Frontal cortex (tissue), 3 donors: ENCODE measurements at regions not wholly inside any gene's neighbourhood (a gene's known extent, or its start where the extent isn't known, plus 50 kb on each side); places are given as distances from the start of the nearest gene placed in this dataset.
"Not testable (repeated sequence)": the region's sequence is repeated elsewhere in the genome, so short reads cannot be mapped to it uniquely, and the experiment has no call there.

Experiments
- DNase-seq, 2 donors: peaks; one replicate each; pipeline ENCODE4 v3.0.0; 2012; ENCODE audit warnings: low spot score in 2 of 2
- FAIRE-seq: peaks from 2 replicates; lab custom pipeline; 2012; peaks lifted over from hg19 to GRCh38; lab: Jason Lieb, UNC
- donor health status: control.
- donor health status: control.
- donor health status: control.

DNA sequence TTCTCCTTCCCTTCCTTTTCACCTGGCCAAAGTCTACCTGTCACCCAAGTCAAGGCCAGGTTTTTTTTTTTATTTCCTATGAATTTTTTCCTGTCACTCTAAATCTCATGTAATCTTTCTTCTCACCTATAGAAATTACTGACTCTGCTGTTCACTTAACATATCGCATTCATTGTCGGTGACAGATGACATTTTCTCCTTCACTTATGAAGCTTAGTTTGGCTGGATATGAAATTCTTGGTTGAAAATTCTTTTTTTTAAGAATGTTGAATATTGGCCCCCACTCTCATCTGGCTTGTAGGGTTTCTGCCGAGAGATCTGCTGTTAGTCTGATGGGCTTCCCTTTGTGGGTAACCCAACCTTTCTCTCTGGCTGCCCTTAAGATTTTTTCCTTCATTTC lies 142.8 kb downstream of the DYRK2 start:
- DNase-seq, FAIRE-seq: not testable (repeated sequence)

DNA sequence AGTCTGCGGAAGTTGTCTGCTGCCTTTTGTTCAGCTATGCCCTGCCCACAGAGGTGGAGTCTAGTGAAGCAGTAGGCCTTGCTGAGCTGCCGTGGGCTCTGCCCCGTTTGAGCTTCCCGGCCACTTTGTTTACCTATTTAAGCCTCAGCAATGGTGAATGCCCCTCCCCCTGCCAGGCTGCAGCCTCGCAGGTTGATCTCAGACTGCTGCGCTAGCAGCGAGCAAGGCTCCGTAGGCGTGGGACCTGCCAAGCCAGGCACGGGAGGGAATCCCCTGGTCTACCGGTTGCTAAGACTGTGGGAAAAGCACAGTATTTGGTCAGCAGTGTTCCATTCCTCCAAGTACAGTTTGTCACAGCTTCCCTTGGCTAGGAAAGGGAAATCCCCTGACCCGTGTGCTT lies 143.6 kb downstream of the DYRK2 start:
- no peak for DNase-seq
- FAIRE-seq = no peak

DNA sequence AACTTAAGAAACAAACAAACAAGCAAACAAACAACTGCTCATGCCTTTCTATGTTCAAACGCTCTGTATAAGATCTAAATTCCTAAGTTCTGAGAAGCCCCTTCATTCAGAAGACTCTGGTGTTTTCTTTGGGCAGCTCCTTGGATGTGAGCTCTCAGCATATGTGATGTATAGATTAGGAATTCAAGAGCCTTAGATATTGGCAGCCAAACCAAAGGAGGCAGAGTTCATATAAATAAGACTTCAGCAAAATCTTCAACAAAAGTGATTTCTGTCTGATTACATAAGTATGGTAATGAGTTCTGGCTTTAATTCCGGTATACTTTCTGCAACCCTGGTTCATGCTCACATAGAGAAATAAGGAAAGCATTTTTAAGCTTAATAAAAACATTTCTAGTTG lies 145.6 kb downstream of the DYRK2 start:
- no peak for DNase-seq
- FAIRE-seq = no peak

DNA sequence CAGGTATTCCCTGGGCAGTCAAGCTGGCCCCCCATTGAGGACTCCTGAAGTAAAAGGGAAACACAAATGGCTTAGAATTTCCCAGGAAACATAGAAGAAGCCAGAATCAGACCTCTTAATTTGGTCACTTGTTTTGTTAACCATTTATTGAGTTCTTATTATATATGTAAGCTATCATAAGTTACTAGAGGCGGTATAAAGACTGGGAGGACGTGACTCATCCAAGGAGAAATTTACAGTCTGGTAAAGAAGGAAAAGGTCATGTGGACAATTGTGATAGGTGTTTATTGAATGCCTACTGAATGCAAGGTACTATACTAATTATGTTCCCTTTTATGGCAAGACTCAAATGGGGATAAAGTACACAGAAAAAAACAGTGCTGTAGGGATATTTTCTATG lies 146.7 kb downstream of the DYRK2 start:
- DNase-seq (no peak), FAIRE-seq (no peak)

DNA sequence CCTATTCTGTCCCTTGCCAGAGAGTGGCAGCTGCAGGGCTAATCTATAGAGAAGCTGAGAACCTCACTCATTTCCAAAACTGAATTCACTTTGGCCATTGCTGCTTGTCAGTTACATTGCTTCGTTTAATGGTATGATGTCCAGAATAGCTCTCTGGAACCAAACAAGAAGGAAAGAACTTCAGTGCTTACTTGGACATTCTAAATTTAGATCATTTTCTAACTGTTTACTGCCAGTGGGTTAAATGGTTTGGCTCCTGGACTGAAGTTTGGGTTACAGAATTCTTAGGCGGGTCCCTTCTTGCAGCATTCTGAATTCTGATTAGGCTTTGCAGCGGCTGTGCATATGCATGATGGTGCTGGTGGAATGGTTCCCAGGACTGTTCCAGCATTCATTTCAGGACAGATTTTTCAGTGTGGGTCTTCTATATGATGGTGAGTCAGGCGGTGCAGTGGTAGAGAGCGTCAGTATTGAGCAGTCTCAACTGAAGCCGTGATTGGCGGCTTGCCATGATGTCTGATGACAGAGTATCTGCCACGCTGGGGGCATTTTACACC lies 148.7 kb downstream of the DYRK2 start:
- FAIRE-seq = no peak
- DNase-seq = no peak

DNA sequence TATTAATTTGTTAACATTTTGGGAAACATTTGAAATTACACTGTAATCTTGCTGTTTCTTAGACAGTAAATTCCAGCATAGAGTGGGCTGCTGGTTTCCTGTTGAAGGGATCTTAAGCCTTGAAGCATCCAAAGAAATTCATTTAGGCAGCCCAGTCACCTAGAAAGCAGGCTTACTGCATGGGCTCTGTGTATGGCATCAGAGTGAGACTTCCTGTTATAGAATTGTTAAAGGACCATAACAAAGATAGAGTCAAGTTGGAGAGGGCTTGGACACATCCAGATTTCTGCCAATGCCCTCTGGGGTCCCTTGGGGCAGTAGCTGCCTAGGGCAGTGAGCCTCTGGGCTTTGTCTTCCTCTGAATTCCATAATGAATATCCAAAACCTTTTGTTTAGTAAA lies 149.2 kb downstream of the DYRK2 start:
- FAIRE-seq (no peak), DNase-seq (no peak)

DNA sequence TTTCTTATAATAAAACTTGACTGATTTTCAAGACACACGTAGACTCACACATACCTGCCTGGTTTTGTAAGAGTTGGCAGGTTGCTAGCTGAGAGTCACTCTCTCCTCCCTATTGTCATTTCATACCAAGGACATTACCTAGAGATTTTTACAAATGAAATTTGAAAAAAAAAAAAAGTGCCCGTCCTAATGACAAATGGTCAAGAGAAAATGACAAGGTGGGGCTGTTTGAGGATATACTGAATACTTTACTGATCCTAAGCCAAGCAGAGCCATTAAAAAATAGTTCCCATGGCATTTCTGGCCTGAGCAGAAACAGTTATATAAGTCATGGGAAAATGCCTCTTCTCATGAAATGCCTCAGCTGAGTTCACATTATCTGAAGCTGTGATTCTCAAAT lies 150.2 kb downstream of the DYRK2 start:
- DNase-seq (no peak), FAIRE-seq (no peak)

DNA sequence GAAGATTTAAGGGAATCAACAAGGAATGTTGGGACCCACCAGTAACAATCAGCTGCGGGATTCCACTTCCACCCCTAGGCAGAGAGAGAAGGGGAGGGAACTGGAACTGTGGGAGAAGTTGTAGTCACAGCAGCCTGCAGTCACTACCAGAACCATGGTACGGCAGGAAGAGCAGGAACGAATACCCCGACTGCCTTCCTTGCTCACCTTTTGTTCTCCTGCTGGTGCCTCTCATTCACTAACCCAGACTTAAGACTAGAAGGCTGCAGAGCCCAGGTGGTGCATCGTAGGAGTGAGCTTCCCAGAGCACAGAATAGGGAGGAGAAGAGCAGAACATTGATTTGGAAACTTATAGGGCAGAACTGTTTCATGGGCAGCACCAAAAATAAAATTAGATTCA lies 154.2 kb downstream of the DYRK2 start:
- FAIRE-seq = no peak
- DNase-seq = no peak

DNA sequence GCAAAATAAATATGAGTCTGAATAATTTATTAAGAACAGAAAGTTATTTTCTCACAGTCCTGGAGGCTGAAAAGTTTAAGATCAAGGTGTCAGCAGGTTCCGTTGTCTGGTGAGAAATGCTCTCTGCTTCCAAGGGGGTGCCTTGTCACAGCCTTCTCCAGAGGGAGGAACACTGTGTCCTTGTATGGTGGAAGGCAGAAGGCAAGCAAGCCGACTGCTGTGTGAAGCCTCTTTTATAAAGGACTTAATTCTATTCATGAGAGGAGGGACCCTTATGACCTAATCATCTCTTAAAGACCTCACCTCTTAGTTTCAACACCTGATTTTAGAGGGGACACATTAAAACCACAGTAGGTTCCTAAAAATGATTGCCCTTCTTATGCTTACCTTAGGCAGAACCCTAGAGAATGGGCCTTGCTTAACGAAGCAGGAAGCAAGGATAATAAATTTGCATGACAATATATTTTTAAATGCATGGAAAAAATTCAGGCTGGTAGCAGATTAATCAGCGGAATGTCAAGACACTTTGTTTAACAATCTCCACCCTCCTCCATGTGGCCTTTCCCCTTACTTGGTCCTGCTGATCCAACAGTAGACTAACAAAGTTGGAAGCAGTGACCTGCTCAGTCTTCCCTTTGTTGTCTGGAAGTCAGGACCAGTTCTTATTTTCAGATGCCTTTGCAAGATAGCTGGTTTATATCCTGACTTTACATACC lies 154.9 kb downstream of the DYRK2 start:
- DNase-seq (no peak), FAIRE-seq (no peak)

DNA sequence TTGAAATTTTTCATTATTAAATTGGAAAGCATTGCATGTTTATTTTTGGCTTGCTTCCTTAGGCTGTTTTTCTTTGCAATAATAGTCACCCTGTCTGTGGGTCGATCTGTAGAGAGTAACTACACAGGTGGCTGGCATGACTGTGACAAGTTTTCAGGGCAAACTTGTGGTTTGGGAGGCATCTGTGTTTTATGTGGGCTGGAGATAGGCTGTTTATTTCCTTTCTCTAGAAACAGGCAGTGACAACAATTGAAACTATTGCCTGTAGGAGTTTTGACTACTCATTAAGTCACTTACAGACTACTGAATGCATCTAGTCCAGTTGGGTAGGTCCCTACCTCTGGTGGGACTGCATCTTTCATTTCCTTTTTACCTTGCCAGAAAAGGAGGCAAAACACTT lies 155.6 kb downstream of the DYRK2 start:
- FAIRE-seq = no peak
- no peak for DNase-seq

DNA sequence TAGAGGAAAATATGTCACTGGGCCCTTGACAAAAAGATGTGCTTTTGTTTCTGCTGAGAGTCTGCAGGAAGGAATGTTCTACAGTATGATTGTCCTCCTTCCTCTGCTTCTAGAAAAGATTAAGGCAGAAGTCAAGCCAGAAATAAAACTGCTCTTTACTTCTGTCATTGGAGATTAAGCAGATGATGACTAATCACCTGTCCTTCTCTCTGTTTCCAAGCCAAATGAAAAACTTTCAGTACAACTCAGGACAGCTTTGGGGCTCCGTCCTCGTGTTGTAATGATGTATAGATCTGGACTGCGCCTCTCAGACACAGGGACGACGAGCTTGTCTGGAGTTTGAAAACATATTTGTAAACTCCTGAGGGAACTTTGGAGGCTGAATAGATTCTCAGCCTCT lies 159.3 kb downstream of the DYRK2 start:
- FAIRE-seq (no peak), DNase-seq (no peak)

DNA sequence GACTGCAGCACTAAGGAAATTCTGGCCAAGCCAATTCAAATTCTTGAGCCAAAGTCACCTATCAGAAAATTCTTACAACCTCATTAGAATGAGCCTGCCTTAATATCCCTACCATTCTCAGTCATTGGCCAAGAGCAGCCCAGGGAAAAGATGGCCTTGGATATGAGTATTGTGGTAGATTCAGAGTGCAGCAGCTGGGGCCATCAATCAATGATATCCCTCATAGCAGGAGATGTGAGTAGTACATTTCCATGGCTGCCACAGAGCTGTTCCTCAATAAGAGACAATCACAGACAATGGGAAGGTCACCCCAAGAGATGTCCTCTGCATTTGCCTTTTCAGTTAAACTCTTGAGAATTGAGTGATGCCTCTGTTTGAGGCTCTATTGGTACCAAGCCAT lies 161.6 kb downstream of the DYRK2 start:
- FAIRE-seq (no peak), DNase-seq (no peak)

DNA sequence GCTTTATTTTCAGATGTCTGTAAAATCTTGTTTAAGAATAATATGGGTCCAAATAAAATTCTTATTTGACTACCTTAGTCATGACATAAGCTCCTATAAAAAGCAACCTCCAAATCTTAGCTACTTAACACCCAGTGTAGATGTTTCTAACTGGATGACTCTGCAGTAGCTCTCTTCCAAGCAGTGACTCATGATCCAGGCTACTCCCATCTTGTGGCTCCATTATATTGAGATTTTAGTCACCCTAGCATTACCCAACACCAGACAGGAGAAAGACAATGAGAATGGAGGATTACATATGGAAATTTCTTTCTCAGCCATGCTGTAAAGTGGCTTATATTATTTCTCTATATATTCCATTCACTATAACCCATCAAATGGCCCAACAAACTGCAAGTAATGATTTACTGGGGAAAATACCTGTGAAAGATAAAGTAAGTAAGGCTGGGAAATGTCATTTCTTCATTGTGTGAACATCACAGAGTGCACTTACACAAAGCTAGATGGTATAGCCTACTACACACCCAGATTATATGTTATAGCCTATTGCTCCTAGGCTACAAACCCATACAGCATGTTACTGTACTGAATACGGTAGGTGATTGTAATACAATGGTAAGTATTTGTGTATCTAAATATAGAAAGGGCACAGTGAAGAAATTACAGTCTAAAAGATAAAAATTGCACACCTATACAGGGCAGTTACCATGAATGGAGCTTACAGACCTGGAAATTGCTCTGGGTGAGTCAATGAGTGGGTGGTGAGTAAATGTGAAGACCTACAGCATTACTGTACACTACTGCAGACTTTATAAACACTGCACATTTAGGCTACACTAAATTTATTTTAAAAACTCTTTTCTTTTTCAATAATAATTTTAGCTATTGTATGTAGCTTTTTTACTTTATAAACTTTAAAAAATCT lies 163.2 kb downstream of the DYRK2 start:
- no peak for DNase-seq
- no peak for FAIRE-seq

DNA sequence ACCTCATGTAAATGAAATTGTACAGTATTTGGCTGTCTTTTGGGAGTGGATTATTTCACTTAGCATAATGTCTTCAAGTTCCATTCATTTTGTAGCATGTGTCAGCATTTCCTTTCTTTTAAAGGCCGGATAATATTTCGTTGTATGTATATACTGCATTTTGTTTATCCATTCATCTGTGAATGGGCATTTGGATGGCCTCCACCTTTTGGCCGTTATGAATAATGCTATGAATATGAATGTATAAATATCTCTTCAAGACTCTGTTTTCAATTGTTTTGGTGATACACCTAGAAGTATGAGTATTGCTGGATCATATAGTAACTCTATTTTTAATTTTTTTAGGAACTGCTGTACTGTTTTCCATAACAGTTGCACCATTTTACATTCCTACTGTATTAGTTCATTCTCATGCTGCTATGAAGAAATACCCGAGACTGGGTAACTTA lies 164.9 kb downstream of the DYRK2 start:
- no peak for FAIRE-seq

DNA sequence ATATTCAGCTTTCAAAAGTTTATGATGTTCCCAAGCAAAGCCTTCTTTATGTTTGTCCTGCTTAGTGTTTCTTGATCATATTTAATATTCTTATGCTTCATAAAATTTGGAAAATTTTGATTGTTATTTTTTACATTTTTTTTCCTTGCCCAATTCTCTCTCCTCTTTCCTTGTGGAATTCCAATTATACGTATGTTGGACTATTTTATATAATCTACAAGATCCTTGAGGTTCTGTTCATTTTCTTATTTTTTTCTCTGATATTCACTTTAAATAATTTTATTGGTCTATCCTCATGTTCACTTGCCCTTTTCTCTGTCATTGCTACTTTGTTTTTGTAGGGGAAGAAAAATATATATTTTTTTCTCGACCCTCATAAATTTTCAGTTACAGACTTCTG lies 167.7 kb downstream of the DYRK2 start:
- DNase-seq (no peak), FAIRE-seq (no peak)

More for the DNA sequence above, 164.9 kb downstream of the DYRK2 start:
- DNase-seq = no peak

DNA sequence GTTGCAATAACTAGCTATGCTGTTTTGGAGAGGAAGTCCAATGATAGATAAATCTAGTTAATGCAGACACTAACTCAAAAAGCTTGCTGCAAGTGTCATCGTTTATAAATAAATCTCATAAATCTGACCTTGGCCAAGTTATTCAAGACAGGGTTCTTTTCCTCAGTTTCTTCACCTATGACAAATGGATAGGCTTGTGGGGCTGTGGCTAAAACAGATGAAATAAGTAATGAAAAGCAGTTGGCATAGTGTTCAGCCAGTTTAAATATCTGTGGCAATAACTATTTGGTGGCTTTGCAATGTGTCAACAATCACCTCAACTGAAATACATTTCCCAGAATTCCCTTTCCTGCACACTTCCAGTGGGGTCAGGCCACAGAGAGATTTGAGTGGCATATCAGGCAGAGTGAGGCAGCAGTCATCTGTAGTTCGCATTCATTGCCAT lies 169.9 kb downstream of the DYRK2 start:
- no peak for DNase-seq
- FAIRE-seq = no peak

DNA sequence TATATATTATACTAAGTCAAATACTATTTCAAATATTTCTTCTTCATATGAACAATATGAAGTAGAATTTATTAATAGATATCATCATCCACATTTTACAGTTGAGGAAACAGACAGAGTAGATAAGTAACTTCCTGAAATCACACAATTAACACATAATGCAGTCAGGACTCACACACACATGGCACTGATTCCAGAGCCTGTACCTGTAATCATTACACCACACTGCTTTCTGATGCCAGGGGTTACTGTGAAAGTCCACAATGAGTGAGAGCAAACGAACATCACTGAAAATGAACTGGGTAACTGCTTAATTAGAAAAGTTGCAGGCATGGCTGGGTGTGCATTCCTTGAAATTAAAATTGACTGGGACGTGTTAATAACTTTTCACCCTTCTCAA lies 169.3 kb upstream of the IFNG-AS1 start:
- DNase-seq = no peak
- no peak for FAIRE-seq

DNA sequence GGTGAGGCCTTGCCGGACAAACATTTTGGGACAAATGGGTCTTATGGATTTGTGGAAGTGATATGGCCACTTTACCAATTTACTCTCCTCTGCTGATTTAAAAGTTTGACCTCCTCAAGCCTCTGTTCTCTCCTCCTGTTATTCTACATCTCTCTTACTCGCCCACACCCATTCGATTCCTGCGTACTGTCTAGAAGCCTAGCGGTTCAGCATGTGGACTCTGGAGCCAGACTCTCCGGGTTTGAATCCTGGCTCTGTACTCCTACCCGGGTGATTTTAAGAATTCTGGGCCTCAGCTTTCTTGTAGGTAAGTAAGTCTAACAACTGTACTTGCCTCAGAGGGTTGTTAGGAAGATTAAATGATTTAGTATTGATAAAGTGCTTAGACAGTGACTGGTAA lies 168.6 kb upstream of the IFNG-AS1 start:
- FAIRE-seq (no peak), DNase-seq (no peak)

DNA sequence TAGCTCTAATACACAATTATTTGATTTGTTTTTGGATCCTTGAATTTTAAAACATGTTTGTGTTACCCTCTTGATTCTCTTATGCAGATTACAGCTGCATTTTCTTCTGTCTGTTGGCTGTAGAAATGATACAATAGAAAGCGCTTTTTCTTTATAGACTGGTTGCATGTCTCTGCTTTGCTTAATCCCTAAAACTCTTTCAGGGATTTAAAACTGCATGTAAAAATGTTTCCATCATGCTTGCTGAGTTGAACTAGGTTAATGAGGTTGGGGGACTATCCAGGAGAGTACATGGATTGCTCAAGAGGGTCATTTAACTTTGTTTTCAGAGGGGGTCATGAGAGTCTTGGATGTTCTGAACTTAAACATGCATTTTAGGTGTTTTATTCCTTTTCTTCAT lies 166.4 kb upstream of the IFNG-AS1 start:
- no peak for DNase-seq
- FAIRE-seq = no peak

DNA sequence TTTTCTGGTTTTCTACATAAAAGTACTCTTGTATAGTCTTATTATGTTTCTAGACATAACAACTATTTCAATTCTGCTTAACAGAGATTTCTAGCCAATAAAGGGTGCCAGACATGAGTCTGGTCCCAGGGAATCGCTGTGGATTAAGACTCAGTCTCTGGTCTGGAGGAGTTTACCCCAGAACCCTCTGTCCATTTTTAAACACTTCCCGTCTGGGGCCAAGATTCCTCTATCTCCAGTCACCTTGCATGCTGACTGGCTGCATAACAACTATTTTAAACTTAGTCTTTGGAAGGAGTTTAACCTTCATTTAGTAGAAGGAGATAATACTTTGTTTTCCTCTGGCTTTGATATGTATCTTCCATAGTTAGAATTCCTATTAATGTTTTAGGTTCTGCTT lies 163.1 kb upstream of the IFNG-AS1 start:
- FAIRE-seq = no peak
- no peak for DNase-seq
